Hematopoietic multipotent progenitor cell treated with erythropoietin and hydrocortisone succinate and interleukin-3 and kit ligand, for 6 days (in vitro differentiated cells): ENCODE measurements at regions not wholly inside any gene's neighbourhood (a gene's known extent, or its start where the extent isn't known, plus 50 kb on each side); places are given as distances from the start of the nearest gene placed in this dataset.

ENCODE experiments used
- DNase-seq: peaks from one replicate; pipeline ENCODE4 v3.0.0-alpha.2; 2015

- DNase-seq: no peak
Measured at GRCh38 chr6:112744827-112745226, 397.7 kb downstream of the RFPL4B start.

- DNase-seq: no peak
Measured at GRCh38 chr6:112745765-112746164, 398.6 kb downstream of the RFPL4B start.

GRCh38 chr6:112749673-112750072 is 402.5 kb downstream of the RFPL4B start:
- no peak for DNase-seq

GRCh38 chr6:112752305-112752704 is 405.2 kb downstream of the RFPL4B start:
- DNase-seq: peak; percentile 3

- DNase-seq: no peak
Measured at GRCh38 chr6:112752791-112753190, 405.7 kb downstream of the RFPL4B start.

- DNase-seq: no peak
Measured at GRCh38 chr6:112760831-112761230, 413.7 kb downstream of the RFPL4B start.

GRCh38 chr6:112761740-112762139 is 414.6 kb downstream of the RFPL4B start:
- DNase-seq: no peak

- DNase-seq: no peak
Measured at GRCh38 chr6:112764377-112764776, 417.2 kb downstream of the RFPL4B start.

- DNase-seq: no peak
Measured at GRCh38 chr6:112770308-112770707, 423.2 kb downstream of the RFPL4B start.

GRCh38 chr6:112773187-112773586 is 426.1 kb downstream of the RFPL4B start:
- no peak for DNase-seq

- no peak for DNase-seq
Measured at GRCh38 chr6:112774319-112774718, 427.2 kb downstream of the RFPL4B start.

- peak; percentile 89 for DNase-seq
Measured at GRCh38 chr6:112780498-112781096, 433.5 kb downstream of the RFPL4B start.

- DNase-seq: no peak
Measured at GRCh38 chr6:112781241-112781640, 434.1 kb downstream of the RFPL4B start.

- no peak for DNase-seq
Measured at GRCh38 chr6:112785408-112785807, 438.3 kb downstream of the RFPL4B start.

- no peak for DNase-seq
Measured at GRCh38 chr6:112786801-112787200, 439.7 kb downstream of the RFPL4B start.

- no peak for DNase-seq
Measured at GRCh38 chr6:112787371-112787770, 440.2 kb downstream of the RFPL4B start.

GRCh38 chr6:112795316-112795715 is 448.2 kb downstream of the RFPL4B start:
- no peak for DNase-seq

- no peak for DNase-seq
Measured at GRCh38 chr6:112796712-112797111, 449.6 kb downstream of the RFPL4B start.

GRCh38 chr6:112799889-112800288 is 452.8 kb downstream of the RFPL4B start:
- DNase-seq: no peak

GRCh38 chr6:112800439-112800838 is 453.3 kb downstream of the RFPL4B start:
- no peak for DNase-seq

GRCh38 chr6:112800916-112801315 is 453.8 kb downstream of the RFPL4B start:
- no peak for DNase-seq

GRCh38 chr6:112801468-112802080 is 454.4 kb downstream of the RFPL4B start:
- DNase-seq: no peak

- no peak for DNase-seq
Measured at GRCh38 chr6:112802144-112802543, 455.0 kb downstream of the RFPL4B start.

GRCh38 chr6:112804638-112805330 is 457.7 kb downstream of the RFPL4B start:
- no peak for DNase-seq
